ENCODE measurements at regions not wholly inside any gene's neighbourhood (a gene's known extent, or its start where the extent isn't known, plus 50 kb on each side); places are given as distances from the start of the nearest gene placed in this dataset.

DNA sequence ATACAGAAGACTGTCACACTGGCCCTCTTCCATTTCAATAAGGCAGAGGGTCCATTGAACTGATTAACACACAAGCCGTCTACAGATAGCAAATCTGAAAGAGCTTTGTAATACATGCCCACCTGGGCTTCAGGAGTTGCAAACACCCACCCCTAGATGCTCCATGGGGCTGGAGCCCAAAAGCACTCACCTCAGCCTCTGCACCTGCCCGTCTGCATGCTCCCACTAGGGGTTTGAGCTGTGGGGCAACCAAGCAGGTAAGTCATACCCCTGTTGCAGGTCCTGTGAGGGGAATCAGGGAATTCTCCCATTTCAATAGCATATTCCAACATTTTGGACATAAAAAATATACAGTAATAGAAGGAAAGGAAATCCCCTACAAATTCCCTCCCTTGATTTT is 243.0 kb upstream of the KCNIP4 start:
- H3K27ac Mint-ChIP-seq (ENCODE audit: unreplicated experiment): no peak overlapping the region
- ChIA-PET CTCF (no interaction called here), POLR2A (no interaction called here)
- H3K4me1 Mint-ChIP-seq (ENCODE audit: low read depth, unreplicated experiment): no peaks in the 10 kb centered on the region
- H3K36me3 Mint-ChIP-seq (ENCODE audit: insufficient read depth, unreplicated experiment): no peaks in the 10 kb centered on the region
- TF ChIP-seq, protein P1, sequence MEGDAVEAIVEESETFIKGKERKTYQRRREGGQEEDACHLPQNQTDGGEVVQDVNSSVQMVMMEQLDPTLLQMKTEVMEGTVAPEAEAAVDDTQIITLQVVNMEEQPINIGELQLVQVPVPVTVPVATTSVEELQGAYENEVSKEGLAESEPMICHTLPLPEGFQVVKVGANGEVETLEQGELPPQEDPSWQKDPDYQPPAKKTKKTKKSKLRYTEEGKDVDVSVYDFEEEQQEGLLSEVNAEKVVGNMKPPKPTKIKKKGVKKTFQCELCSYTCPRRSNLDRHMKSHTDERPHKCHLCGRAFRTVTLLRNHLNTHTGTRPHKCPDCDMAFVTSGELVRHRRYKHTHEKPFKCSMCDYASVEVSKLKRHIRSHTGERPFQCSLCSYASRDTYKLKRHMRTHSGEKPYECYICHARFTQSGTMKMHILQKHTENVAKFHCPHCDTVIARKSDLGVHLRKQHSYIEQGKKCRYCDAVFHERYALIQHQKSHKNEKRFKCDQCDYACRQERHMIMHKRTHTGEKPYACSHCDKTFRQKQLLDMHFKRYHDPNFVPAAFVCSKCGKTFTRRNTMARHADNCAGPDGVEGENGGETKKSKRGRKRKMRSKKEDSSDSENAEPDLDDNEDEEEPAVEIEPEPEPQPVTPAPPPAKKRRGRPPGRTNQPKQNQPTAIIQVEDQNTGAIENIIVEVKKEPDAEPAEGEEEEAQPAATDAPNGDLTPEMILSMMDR (IDR thresholded peaks at IDR 0.05; ENCODE audit: insufficient read depth in 1 of 2, low read depth in 1 of 2, low read length in 1 of 2, severe bottlenecking in 1 of 2, unreplicated experiment in 1 of 2): no peak
- no peaks in the 10 kb centered on the region for H3K9me3 ChIP-seq
- H3K27me3 ChIP-seq (replicated peaks; ENCODE audit: control insufficient read depth, insufficient read depth, low read length): no peaks in the 10 kb centered on the region
- H3K27me3 Mint-ChIP-seq (ENCODE audit: insufficient read depth, unreplicated experiment): no peaks in the 10 kb centered on the region
- DNase-seq: no peak
- H3K4me1 ChIP-seq: no peaks in the 10 kb centered on the region
- H3K4me3 ChIP-seq (ENCODE audit: low read depth, low read length): no peak overlapping the region
- no peak overlapping the region for H3K4me3 Mint-ChIP-seq (ENCODE audit: unreplicated experiment)
- intact Hi-C loops (cut with micrococcal nuclease; ENCODE audit: unreplicated experiment): no loop called here
- H3K9me3 Mint-ChIP-seq (ENCODE audit: unreplicated experiment): no peaks in the 10 kb centered on the region
- H3K36me3 ChIP-seq (ENCODE audit: control insufficient read depth, insufficient read depth, low read length): no peaks in the 10 kb centered on the region
- BruUV-seq (replicated peaks): no TSS peak

DNA sequence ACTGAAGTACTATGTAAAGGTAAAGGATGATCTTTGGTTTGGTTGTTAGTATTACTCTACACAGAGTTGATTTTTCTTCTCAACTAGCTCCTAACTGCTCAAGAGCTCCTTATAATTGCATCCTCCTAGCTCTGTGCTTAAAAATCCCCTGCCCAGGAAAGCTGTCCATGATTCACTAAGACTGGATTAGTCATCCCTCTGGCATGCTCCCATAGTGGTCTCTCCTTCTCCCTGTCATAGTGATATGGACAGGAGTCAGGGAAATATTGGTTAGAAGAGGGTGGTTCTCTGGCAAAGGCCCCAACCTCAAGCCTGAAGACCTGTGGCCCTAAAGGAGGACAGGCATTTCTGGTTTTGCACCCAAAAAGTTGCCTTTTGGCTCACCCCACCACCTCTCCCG is 242.3 kb upstream of the KCNIP4 start:
- intact Hi-C loops (cut with micrococcal nuclease; ENCODE audit: unreplicated experiment): no loop called here
- Mint-ChIP-seq H3K36me3 (ENCODE audit: insufficient read depth, unreplicated experiment) (no peaks in the 10 kb centered on the region), H3K9me3 (ENCODE audit: unreplicated experiment) (no peaks in the 10 kb centered on the region), H3K27ac (ENCODE audit: unreplicated experiment) (no peak overlapping the region), H3K4me3 (ENCODE audit: unreplicated experiment) (no peak overlapping the region), H3K4me1 (ENCODE audit: low read depth, unreplicated experiment) (no peaks in the 10 kb centered on the region), H3K27me3 (ENCODE audit: insufficient read depth, unreplicated experiment) (no peaks in the 10 kb centered on the region)
- CTCF ChIA-PET: no interaction called here
- no peak for DNase-seq
- Histone ChIP-seq H3K4me3 (ENCODE audit: low read depth, low read length) (no peak overlapping the region), H3K36me3 (ENCODE audit: control insufficient read depth, insufficient read depth, low read length) (no peaks in the 10 kb centered on the region), H3K9me3 (no peaks in the 10 kb centered on the region), H3K27me3 (replicated peaks; ENCODE audit: control insufficient read depth, insufficient read depth, low read length) (no peaks in the 10 kb centered on the region), H3K4me1 (no peaks in the 10 kb centered on the region)
- no TSS peak for BruUV-seq (replicated peaks)
- POLR2A ChIA-PET: no interaction called here
- TF ChIP-seq, protein P1 (IDR thresholded peaks at IDR 0.05; ENCODE audit: insufficient read depth in 1 of 2, low read depth in 1 of 2, low read length in 1 of 2, severe bottlenecking in 1 of 2, unreplicated experiment in 1 of 2): no peak

DNA sequence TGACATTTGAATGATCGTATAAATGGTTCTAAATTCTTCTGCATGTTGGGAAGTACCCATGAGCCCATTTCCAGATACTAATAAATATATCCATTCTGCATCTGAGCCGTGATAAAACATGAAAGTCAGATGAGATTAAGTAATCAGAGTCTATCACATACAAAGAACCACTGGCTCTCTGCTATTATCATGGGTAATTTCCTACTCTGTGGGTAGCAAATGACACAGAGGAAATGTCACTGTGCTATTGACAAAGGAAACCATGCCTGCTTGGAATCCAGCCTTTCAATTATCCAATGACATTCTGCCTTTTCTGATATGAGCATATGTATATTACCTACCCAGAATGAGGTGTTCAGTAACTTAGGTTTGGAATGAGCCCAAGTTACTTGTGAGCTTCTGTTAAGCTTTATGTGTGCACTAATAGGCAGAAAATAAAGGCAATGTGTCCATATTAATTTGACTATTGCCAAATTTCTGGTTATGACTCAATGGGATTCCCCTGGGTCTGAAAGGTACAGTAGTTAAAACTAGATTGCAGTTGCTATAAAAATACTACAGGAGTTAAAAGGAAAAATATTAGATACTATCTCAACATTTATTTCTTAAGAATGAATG is 238.7 kb upstream of the KCNIP4 start:
- no TSS peak for BruUV-seq (replicated peaks)
- H3K4me1 Mint-ChIP-seq (ENCODE audit: low read depth, unreplicated experiment): no peaks in the 10 kb centered on the region
- ChIA-PET CTCF (no interaction called here), POLR2A (no interaction called here)
- no peak for DNase-seq
- H3K36me3 Mint-ChIP-seq (ENCODE audit: insufficient read depth, unreplicated experiment): no peaks in the 10 kb centered on the region
- no peaks in the 10 kb centered on the region for H3K9me3 Mint-ChIP-seq (ENCODE audit: unreplicated experiment)
- H3K27me3 ChIP-seq (replicated peaks; ENCODE audit: control insufficient read depth, insufficient read depth, low read length): no peaks in the 10 kb centered on the region
- H3K36me3 ChIP-seq (ENCODE audit: control insufficient read depth, insufficient read depth, low read length): no peaks in the 10 kb centered on the region
- no peak overlapping the region for H3K4me3 ChIP-seq (ENCODE audit: low read depth, low read length)
- H3K27ac Mint-ChIP-seq (ENCODE audit: unreplicated experiment): no peak overlapping the region
- H3K4me3 Mint-ChIP-seq (ENCODE audit: unreplicated experiment): no peak overlapping the region
- no peaks in the 10 kb centered on the region for H3K4me1 ChIP-seq
- intact Hi-C loops (cut with micrococcal nuclease; ENCODE audit: unreplicated experiment): no loop called here
- no peaks in the 10 kb centered on the region for H3K9me3 ChIP-seq
- TF ChIP-seq, protein P1 (IDR thresholded peaks at IDR 0.05; ENCODE audit: insufficient read depth in 1 of 2, low read depth in 1 of 2, low read length in 1 of 2, severe bottlenecking in 1 of 2, unreplicated experiment in 1 of 2): no peak
- H3K27me3 Mint-ChIP-seq (ENCODE audit: insufficient read depth, unreplicated experiment): no peaks in the 10 kb centered on the region
